ENCODE measurements at regions not wholly inside any gene's neighbourhood (a gene's known extent, or its start where the extent isn't known, plus 50 kb on each side); places are given as distances from the start of the nearest gene placed in this dataset.
"Not testable (repeated sequence)": the region's sequence is repeated elsewhere in the genome, so short reads cannot be mapped to it uniquely, and the experiment has no call there.

- no peak for DNase-seq (ENCODE audit: low read depth in 1 of 2, low spot score in 1 of 2)
Measured at GRCh38 chr5:166724284-166724683, 1567.2 kb upstream of the WWC1 start.

- no peak for DNase-seq (ENCODE audit: low read depth in 1 of 2, low spot score in 1 of 2)
Measured at GRCh38 chr5:166725593-166725992, 1565.9 kb upstream of the WWC1 start.

DNA sequence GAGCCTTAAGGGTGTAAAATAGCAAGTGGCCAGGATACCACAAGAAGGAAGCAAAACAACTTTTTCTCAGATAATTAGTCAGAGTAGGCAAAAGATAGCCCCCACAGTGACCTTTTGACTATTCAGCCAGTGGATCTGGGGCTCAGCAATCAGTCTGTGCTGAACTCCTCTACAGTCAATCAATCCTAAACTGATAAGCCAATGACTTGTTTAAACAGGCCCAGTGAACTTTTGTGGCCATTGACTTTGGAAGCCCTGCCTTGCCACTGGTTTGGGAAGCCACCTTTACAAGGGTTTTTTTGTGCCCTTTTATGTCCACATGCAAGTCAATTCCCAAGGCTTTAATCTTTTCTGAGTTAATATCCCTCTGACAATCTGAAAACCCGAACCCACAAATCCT is 1565.0 kb upstream of the WWC1 start:
- DNase-seq (ENCODE audit: low read depth in 1 of 2, low spot score in 1 of 2), result no peak

- DNase-seq (ENCODE audit: low read depth in 1 of 2, low spot score in 1 of 2), result not testable (repeated sequence)
Measured at GRCh38 chr5:166742951-166743350, 1548.5 kb upstream of the WWC1 start.

DNA sequence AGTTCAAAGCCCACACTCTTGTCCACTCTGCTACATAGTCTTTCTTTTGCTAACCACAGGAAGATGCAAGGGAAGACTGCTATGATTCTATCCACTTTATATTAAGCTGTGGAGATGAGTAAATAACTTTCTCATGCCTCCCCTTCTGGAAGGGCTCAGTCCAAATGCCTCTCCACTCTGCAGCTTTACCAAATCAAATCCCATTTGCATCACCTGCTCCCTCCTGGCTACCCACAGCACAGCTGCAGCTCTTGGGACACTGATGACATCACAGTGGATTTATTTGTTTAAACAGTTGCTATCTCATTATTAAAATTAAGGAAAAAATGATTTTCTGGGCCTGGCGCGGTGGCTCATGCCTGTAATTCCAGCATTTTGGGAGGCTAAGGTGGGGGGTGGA is 1544.9 kb upstream of the WWC1 start:
- DNase-seq (ENCODE audit: low read depth in 1 of 2, low spot score in 1 of 2), result no peak

DNA sequence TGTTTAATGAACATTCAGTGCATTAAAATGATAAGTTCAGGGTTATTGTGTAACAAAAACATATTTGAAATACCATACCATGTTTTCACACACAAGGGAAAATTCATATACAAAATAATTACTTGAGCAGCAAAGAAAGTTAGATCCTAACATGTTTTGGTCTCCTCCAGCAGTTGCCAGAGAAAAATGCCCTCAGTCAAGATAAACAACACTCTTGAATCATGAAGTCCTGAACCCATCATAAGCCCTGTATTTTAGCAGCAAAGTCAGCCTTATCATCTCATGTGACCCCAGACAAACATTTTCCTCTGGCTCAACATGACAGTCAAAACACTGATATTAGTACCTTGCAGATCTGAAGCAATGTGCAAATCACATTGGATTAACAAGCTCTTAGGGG is 1541.1 kb upstream of the WWC1 start:
- no peak for DNase-seq (ENCODE audit: low read depth in 1 of 2, low spot score in 1 of 2)

- DNase-seq (ENCODE audit: low read depth in 1 of 2, low spot score in 1 of 2), result no peak
Measured at GRCh38 chr5:166758151-166758550, 1533.3 kb upstream of the WWC1 start.

GRCh38 chr5:166767858-166768257 is 1523.6 kb upstream of the WWC1 start:
- no peak for DNase-seq (ENCODE audit: low read depth in 1 of 2, low spot score in 1 of 2)

DNA sequence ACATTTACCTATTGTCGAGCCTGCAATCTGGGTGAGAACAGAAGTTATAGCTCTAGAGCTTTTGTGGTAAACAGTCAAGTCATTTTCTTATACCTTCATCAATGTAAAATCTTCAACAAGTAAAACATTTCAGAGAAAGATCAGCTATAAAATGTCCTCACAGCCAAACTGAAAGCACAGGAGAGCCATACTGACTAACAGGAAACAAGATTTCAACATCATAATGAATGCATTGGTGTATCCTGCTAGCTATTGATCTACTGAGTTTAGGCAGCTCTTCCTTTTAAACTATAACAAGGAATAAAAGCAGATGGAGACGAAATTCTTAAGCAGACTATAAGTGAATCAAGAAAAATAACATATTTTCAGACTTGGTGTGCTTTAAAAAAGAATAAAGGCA is 1522.9 kb upstream of the WWC1 start:
- DNase-seq (ENCODE audit: low read depth in 1 of 2, low spot score in 1 of 2), result no peak

DNA sequence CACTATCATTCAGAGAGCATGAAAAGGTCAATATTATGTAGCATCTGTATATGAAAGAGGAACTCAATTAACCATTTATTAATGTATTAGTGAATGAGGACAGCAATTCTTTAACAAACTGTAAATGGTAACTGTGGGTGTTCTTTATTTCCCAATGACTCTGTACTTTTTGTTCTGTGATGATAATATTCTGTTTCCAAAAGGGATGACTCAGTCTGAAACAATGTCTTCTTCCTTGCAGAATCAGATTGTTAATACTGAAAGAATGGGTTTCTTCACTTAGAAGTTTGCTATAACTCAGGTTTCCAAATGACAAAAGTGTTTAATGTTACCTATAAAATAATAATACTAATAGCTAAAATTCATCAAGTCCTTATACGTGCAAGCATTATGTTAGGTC is 1518.7 kb upstream of the WWC1 start:
- DNase-seq (ENCODE audit: low read depth in 1 of 2, low spot score in 1 of 2), result no peak

- no peak for DNase-seq (ENCODE audit: low read depth in 1 of 2, low spot score in 1 of 2)
Measured at GRCh38 chr5:166781737-166782136, 1509.7 kb upstream of the WWC1 start.

- no peak for DNase-seq (ENCODE audit: low read depth in 1 of 2, low spot score in 1 of 2)
Measured at GRCh38 chr5:166784545-166785078, 1506.8 kb upstream of the WWC1 start.

GRCh38 chr5:166786178-166786577 is 1505.3 kb upstream of the WWC1 start:
- DNase-seq (ENCODE audit: low read depth in 1 of 2, low spot score in 1 of 2), result no peak

GRCh38 chr5:166786889-166787288 is 1504.6 kb upstream of the WWC1 start:
- DNase-seq (ENCODE audit: low read depth in 1 of 2, low spot score in 1 of 2), result no peak

DNA sequence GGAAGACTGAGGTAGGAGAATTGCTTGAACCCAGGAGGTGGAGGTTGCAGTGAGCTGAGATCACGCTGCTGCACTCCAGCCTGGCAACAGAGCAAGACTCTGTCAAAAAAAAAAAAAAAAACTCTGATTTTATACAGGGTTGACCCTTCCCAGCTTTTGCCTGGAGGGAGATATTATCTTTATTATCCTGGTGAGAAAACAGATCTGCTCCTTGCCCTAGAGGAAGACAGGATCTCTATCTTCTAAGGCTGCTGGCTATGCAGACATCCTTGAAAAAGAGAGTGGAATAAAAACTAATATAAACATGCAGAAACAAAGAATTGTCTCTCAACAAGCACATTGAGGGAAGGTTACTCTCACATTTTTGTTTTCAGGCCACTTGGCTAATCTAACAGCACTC is 1503.4 kb upstream of the WWC1 start:
- no peak for DNase-seq (ENCODE audit: low read depth in 1 of 2, low spot score in 1 of 2)

GRCh38 chr5:166795756-166796155 is 1495.7 kb upstream of the WWC1 start:
- DNase-seq (ENCODE audit: low read depth in 1 of 2, low spot score in 1 of 2), result no peak

- no peak for DNase-seq (ENCODE audit: low read depth in 1 of 2, low spot score in 1 of 2)
Measured at GRCh38 chr5:166803058-166803457, 1488.4 kb upstream of the WWC1 start.

DNA sequence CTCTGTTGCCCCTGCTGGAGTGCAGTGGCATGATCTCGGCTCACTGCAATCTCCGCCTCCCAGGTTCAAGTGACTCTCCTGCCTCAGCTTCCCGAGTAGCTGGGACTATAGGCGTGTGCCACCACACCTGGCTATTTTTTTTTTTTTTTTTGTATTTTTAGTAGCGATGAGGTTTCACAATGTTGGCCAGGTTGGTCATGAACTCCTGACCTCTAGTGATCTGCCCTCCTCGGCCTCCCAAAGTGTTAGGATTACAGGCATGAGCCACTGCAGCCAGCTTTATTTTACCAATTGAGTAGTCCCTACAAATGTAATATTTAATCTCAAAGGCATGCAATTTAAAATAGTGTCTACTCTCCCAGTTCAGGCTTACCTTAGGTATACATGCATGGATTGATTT is 1487.2 kb upstream of the WWC1 start:
- not testable (repeated sequence) for DNase-seq (ENCODE audit: low read depth in 1 of 2, low spot score in 1 of 2)

GRCh38 chr5:166804693-166805092 is 1486.8 kb upstream of the WWC1 start:
- not testable (repeated sequence) for DNase-seq (ENCODE audit: low read depth in 1 of 2, low spot score in 1 of 2)

GRCh38 chr5:166810093-166810658 is 1481.3 kb upstream of the WWC1 start:
- not testable (repeated sequence) for DNase-seq (ENCODE audit: low read depth in 1 of 2, low spot score in 1 of 2)

DNA sequence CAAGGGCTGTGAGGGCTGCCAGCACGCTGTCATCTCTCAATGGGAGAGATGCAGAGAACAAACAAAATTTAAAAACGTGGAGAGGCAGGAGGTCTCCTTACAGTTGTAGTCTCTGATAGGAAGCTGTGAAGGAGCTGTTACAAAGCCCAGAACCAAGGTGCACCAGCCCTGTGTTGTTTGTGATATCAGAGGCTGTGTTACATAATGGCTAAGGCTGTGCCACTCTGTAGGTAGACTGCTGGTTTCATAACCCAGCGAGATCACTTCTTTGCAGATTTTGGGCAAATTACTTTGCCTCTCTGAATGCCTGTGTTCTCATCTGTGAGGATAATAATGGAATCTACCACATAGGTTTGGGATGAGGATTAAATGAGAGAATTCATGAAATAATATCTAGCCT is 1480.7 kb upstream of the WWC1 start:
- no peak for DNase-seq (ENCODE audit: low read depth in 1 of 2, low spot score in 1 of 2)

- no peak for DNase-seq (ENCODE audit: low read depth in 1 of 2, low spot score in 1 of 2)
Measured at GRCh38 chr5:166823360-166823759, 1468.1 kb upstream of the WWC1 start.

- no peak for DNase-seq (ENCODE audit: low read depth in 1 of 2, low spot score in 1 of 2)
Measured at GRCh38 chr5:166834246-166834645, 1457.2 kb upstream of the WWC1 start.

DNA sequence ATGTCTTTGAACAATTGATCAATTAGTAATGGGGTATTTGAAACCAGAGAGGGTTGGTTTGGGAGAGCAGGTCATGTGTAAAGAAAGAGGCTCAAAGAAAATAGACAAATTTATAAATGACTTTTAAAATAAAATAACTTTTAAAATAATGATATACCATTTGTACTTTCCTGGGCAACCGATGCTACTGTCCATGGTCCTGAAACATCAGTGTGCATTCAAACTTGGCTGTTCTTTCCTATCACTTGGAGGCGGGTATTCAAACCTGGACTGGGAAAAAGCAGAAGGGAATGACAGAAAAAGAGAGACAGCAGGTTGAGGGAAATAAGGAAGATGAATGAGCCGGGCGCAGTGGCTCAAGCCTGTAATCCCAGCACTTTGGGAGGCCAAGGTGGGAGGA is 1446.4 kb upstream of the WWC1 start:
- no peak for DNase-seq (ENCODE audit: low read depth in 1 of 2, low spot score in 1 of 2)
